Muscle of back (tissue), 3 donors: ENCODE measurements at regions not wholly inside any gene's neighbourhood (a gene's known extent, or its start where the extent isn't known, plus 50 kb on each side); places are given as distances from the start of the nearest gene placed in this dataset.
A peak's percentile ranks its signal among the peaks of the same experiment; 100 is the strongest.
"Not testable (repeated sequence)": the region's sequence is repeated elsewhere in the genome, so short reads cannot be mapped to it uniquely, and the experiment has no call there.

ENCODE experiments used
- DNase-seq, 3 donors: peaks; one replicate each; pipeline versions ENCODE4 v3.0.0 to v3.0.0-alpha.2; 2013

DNA sequence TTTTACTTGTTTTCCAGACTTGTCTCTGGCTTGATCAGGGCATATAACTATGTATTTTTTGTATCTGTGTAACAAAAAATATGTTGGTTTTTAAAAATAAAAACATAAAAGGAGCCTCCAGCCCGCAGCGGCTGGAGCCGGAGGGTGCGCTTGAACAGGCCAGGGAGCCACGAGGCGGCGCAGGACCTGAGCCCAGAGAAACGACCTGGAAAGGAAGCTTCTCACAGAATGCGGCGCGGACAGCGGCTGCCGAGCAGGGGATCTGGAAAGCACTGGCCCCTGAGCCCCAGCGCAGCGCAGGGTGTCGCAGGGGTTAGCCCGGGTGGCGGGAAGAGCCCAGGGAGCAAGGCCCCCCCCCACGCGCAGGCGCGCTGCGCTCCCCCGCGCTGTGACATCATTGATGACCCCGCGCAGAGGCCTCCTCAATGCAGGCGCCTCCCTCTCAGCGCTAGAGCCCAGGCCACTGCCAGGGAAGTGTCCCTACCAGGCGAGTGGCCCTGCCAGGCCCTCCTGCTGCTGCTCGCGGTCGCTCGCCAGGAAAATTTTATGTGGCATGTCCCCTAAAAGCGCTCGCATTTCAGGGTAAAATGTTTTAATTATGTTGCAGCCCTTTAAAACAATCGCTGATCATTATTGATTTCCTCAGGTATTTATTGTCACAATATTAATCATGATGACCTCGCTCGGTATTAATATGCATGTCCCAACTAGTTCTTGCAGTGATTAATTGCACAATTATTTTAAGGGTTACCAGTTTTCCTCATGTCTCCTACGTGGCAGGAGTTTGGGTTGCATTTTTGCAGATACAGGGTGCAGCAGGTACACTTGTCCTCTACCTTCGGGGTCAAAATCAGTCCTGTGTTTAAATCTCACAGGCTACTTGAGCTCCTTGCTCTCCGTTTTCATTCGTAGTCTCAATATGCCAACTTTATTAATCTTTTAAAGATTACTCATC lies 134.2 kb downstream of the USP22 start:
- DNase-seq = peak; percentile 76 to 95 (median 93)

DNA sequence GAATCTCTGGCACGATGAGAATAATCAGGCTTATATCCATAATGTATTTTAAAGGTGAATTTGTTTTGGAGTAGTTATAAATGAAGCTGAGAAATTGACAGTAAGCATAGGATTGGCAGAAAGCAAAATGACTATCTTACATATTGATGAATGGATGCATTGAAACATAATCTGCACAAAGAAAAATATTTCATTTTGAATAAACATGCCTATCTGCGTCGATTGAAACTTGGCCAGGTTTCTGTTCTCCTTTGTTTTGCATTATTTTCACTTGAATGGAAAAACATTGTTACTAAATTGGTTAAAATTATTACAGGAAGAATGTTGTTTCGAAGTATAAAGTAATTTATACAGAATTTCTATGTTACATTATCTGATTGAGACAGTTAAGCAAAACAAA lies 128.2 kb downstream of the USP22 start:
- DNase-seq = no peak

DNA sequence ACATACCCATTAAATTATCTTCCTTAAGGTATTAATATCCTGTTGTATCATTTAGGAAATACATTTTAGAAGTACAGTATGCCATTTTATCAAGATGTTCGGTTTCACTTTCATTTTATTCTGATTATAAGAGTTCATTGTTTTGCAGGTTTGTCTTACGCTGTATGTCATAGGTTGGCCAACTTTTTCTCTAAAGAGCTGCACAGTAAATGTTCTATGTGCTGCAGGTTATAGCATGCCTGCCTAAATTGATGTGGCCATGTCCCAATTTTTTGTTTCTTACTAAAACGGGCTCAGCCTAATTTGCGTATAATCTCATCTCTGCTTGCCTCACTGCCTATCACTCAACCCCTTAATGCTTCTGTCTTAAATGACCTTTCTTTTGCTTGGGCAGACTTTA lies 126.4 kb downstream of the USP22 start:
- no peak for DNase-seq

DNA sequence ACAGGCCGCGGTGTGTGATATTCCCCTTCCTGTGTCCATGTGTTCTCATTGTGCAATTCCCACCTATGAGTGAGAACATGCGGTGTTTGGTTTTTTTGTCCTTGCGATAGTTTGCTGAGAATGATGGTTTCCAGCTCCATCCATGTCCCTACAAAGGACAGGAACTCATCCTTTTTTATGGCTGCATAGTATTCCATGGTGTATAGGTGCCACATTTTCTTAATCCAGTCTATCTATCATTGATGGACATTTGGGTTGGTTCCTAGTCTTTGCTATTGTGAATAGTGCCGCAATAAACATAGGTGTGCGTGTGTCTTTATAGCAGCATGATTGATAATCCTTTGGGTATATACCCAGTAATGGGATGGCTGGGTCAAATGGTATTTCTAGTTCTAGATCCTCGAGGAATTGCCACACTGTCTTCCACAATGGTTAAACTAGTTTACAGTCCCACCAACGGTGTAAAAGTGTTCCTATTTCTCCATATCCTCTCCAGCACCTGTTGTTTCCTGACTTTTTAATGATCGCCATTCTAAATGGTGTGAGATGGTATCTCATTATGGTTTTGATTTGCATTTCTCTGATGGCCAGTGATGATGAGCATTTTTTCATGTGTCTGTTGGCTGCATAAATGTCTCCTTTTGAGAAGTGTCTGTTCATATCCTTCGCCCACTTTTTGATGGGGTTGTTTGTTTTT lies 125.1 kb downstream of the USP22 start:
- not testable (repeated sequence) for DNase-seq

DNA sequence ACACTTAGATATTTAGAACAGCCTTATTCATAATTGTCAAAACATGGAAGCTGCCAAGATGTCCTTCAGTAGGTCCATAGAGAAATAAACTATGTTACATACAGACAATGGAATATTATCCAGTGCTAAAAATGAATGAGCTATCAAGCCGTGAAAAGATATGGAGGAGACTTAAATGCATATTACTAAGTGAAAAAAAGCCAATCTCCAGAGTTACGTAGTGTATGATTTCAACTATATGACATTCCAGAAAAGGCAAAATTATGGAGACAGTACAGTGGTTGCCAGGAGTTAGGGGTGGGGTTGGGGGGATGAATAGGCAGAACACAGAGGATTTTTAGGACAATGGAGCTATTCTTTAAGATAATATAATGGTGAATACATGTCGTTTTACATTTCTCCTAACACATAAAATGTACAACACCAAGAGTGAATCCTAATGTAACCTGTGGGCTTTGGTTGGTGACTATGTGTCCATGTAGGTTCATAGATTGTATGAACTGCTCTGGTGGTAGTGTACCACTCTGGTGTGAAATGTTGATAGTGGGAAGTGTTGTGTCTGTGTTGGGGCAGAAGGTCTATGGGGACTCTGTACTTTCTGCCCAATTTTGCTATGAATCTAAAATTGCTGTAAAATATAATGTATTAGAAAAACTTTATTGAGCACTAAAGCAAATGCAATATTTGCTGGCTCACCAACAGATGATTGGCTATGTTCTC lies 122.6 kb downstream of the USP22 start:
- DNase-seq = peak in 2 of 3 donors; percentile 33 to 50

DNA sequence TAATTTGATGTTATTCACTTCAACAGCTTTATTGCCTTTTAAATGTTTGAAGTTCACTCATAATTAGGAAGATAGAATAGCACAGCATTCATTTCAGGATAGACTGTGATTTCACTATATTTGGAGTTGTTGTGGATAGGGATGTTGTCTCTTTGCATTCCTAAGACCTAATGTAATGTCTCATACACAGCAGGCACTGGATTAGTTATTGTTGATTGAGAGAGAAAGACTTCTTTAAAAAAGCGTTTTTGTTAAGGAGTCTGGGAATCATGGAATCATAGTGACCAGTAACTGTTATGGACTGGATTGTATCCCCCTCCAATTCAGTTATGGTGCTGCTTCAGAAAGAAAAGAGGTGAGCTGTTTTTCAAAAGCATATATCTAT lies 122.0 kb downstream of the USP22 start:
- DNase-seq = peak; percentile 12 to 49 (median 44)

DNA sequence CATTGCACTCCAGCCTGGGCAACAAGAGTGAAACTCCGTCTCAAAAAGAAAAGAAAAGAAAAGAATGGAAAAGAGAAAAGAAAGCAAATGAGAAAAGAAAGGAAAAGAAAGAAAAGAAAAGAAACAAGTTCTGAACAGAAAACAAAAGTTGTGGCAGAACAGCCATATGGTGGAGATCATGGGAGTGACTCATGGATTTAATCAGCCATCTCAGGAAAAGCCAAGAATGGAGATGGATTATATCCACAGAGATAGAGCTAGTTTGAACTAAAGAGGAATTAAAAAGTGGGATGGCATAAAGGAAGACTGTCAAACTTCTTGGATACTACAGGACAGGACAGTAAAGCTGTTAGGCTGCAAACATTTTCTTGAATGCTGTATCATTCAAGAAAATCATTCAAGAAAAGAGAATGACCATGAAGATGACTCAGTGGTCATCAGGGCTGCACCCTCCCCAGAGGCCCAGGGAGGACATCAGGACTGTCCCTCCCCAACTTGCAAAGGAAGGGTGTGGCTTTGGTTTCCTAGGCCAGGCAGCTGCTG lies 120.6 kb downstream of the USP22 start:
- DNase-seq = no peak

DNA sequence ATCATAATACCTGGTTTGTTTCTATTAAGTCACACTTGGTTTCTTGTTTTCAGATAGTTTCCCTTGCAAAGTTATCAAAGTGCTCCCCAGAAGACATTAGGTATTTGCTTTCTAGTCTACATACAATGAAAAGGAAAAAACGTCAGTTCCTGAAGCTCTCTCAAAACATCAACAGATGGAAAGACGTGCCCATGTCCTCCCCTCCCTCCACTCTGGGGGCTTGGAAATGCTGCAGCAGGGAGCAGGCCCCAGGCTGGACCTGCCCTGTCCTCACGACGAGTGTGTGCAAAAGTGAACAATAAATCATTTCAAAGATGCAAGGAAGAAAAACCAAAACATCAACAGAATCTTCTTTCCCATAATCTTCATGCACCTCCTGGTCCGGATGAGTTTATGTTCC lies 118.5 kb downstream of the USP22 start:
- no peak for DNase-seq

DNA sequence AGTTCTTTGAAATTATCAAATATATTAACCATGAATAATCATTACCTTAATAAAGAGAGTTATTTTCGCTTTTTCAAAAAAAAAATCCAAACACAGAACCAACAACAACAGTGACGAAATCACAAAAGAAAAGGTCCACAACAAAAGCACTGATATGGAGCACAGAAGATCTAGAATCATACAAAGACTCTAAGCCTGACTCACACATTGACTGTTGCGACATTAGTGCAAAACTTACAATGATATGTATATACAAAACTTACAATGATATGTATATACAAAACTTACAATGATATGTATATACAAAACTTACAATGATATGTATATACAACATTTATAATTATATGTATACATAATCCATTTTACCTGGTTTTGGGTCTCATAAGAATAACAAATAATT lies 117.7 kb downstream of the USP22 start:
- DNase-seq = no peak

DNA sequence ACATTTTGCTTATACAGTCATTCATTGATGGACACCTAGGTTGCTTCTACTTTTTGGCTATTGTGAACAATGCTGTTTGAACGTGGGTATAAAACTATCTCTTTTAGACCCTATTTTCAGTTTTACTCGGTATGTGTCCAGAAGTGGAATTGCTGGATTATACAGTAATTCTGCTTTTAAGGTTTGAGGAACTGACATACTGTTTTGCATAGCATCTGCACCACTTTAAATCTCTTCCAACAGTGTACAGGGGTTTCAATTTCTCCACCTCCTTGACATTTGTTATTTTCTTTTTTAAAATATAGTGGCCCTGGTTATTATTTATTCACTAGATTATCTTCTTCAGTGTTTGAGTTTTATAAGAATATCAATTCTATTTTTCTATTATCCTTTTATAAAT lies 116.9 kb downstream of the USP22 start:
- no peak for DNase-seq

DNA sequence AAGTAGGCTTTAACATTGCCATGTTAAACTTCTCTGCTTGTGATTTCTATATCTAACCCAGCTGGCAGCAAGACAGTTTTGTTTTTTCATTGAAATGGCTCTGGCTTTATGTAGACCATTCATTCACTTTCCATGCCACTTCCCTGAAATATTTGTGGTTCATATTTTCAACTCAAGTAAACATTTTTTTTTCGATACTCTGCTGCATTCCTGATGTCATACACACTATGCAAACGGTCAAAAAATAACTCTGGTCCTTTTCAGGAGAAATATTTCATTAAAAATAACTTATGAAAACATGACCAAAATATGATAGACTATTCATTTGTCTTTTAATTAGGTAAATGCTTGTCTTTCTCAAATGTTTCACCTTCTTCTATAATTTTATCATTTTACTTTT lies 116.3 kb downstream of the USP22 start:
- no peak for DNase-seq

DNA sequence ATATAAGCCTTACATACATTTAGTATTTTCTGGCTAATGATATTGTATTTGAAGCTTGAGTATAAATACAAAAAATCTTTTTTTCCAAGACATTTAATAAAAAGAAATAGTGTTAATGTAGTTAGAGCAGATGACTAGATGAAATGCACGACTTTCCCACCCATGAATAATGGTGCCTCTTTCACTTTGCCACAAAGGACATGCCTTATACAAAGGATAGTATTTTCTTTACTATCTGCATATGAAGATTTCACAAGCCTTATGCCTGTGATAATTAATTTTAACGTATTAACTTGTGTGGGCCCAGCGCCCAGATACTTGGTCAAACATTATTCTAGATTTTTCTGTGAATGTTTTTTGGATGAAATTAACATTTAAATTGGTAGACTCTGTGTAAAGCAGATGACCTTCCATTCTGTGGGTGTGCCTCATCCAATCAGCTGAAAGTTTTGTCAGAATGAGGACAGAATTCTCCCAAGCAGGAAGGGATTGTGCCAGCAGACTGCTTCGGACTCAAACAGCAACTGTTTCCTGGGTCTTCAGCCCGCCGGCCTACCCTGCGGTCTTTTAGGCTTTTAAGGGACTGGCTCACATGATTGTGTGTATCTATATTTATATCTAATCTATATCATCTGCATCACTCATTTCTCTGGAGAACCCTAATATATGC lies 115.4 kb downstream of the USP22 start:
- DNase-seq = no peak

DNA sequence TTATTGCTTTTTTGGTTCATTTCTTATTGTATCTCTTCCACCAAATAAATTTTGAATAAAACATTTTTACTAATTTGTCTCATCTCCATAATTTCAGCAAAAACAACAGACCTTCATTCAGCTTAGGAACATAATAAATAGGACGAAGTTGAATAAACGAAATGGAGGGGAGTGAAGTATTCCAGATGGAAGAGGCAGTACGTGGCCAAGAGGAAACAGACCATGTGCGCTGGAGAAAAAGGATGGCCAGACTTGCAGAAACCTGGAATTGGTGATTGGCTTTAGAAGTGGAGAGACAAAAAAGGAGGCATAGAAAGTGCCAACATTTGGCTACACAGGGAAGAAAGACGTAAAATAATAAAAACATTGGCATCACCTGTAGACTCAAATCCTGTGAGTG lies 113.5 kb downstream of the USP22 start:
- no peak for DNase-seq

DNA sequence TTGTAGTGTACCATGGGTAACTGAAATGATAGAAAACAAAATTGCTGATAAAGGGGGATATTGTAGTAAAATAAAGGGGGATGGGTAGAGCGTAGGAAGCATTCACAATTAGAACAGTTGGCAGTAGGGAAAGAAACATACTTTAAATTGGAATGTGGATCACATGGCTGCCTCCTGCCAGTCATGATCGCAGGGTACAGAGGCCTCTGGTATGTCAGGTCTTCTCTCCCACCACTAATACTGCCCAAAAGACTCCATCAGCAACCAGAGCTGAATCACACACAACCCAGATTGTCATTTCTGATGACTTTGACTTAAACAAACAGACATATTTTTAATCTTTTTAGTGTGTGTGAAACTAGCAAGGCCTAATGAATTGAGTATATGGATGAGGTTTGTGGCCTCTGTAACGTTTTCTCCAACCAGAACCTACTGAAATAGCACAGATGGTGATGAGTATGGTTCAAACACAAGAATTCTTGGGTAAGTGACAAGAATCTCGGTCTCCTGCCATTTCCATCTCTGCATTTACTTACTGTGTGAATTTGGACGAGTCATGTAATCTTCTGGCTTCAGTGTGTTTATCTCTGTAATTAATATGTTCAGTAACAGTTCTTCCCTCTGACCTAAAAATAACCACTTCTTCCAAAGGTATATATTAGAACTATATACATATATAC lies 112.6 kb downstream of the USP22 start:
- DNase-seq = no peak

DNA sequence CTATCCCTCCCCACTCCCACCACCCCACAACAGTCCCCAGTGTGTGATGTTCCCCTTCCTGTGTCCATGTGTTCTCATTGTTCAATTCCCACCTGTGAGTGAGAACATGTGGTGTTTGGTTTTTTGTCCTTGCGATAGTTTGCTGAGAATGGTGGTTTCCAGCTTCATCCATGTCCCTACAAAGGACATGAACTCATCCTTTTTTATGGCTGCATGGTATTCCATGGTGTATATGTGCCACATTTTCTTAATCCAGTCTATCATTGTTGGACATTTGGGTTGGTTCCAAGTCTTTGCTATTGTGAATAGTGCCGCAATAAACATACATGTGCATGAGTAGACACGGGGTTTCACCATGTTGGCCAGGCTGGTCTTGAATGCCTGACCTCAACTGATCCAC lies 109.8 kb downstream of the USP22 start:
- not testable (repeated sequence) for DNase-seq

DNA sequence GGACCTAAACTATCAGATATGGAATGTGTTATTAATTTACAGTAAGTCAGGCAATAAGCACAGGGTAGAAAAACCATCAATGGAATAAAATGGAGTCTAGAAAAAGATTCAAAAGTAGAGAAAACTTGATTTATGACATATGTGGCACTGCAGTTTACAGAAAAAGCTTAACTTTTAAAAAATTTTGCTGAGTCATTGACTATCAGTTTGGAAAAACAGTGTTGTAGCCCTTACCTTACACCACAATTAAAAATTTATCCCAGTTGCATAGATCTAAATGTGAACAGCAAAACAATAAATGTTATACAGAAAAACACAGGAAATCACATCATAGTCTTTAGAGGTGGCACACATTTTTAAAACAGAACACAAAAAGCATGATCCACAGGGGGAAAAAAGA lies 108.5 kb downstream of the USP22 start:
- no peak for DNase-seq

DNA sequence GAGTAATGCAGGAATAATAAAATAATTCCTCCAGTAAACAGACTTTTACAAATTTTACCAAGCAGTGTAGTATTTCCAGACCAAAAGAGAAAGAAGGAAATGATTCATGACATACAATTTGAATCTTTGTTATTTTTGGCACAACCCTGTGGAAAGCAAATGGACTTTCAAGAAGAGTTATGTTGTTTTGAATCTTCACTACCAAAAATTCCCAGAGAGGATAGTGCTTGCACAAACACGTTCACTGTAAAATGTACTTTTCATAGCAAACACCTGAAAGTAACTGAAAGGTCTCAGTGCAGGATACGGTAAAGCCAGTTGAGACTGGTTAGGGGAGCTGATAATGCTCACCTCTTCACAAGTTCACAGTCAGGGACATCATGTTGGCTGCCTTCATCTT lies 107.1 kb downstream of the USP22 start:
- peak; percentile 15 to 52 (median 49) for DNase-seq

DNA sequence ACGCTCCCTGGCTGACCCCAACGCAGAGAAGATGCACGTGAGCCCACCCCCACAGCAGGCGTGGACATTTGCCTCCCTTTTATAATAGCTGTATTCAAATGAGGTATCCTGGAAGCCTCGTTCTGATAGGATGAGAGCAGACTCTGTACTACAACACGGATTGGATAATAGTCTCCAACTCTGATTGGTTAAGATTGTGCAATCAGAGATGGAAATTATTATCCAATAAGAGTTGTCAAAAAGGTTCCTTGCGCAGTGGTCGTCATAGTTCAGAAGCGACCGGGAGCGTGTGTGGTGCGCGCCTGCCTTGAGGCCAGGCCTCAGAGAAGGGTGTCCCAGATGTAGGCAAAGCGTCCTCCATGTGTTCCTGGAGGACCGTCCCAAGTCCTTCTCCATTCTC lies 104.6 kb downstream of the USP22 start:
- no peak for DNase-seq

DNA sequence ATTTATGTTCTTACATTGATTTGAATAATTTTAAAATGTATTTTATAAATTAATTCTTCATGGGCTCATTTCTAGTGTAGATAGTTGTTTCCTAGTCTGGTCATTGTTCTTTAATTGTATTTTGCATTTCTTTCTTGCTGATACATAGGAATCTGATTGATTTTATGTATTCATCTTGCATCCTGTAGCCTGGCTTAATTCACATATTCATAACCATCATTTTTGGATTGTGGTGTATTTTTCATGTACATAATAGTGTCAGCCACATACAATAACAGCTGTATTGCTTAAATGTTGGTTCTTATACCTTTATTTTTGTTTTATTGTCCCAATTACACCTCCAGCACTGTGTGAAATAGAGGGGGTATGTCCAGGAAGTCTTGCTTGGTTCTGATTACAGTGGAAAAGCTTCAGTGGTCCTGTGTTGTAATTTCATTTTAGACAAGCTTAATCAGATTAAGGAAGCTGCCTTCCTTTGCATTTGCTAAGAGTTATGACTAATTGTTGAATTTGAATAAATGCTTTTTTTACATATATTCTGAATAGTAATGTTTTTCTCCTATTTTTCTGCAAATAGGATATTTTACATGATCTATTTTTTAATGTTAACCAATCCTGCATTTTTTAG lies 103.7 kb downstream of the USP22 start:
- DNase-seq = no peak

DNA sequence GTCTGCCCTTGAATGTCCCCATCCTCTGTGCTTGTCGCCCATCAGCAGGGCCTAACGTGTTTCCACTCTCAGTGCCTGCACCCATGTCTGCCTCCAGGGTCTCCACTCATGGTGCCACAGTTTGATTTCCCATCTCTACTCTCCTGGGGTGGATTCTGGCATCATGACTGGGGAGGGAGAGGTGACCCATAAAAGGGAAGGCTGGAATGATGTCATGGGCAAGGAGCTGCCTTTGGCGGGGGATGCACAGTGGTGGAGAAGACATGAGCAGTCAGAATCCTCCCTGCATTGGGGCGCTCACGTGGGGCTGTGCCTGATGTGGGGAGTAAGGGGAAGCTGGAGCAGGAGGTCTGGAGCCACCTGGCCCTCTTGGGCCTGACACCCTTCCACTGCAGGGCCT lies 100.9 kb downstream of the USP22 start:
- no peak for DNase-seq
